Memory B cell (primary cell): ENCODE measurements at regions not wholly inside any gene's neighbourhood (a gene's known extent, or its start where the extent isn't known, plus 50 kb on each side); places are given as distances from the start of the nearest gene placed in this dataset.

Experiments
- ATAC-seq: fragments of 150-1000 bp; cut with Tn5 transposase; 2 replicates; pipeline ENCODE4 v1.10.0; 2021; ENCODE audit warnings: low read depth, mild to moderate bottlenecking, moderate library complexity
- DNase-seq, 2 donors: peaks; one replicate each; pipeline ENCODE4 v3.0.0; 2022; ENCODE audit warnings: low spot score in 2 of 2
- H3K27ac Mint-ChIP-seq: one replicate; pipeline ENCODE4 v1.8.0; 2022; ENCODE audit warnings: mild to moderate bottlenecking, moderate library complexity, mixed read lengths
- H3K27me3 Mint-ChIP-seq: one replicate; pipeline ENCODE4 v1.8.0; 2022; ENCODE audit warnings: mixed read lengths
- H3K36me3 Mint-ChIP-seq: one replicate; pipeline ENCODE4 v1.8.0; 2022; ENCODE audit warnings: mild to moderate bottlenecking, mixed read lengths
- H3K4me1 Mint-ChIP-seq: one replicate; pipeline ENCODE4 v1.8.0; 2022; ENCODE audit warnings: mixed read lengths
- H3K4me3 Mint-ChIP-seq: one replicate; pipeline ENCODE4 v1.8.0; 2022; ENCODE audit warnings: mild to moderate bottlenecking, moderate library complexity, mixed read lengths
- H3K9me3 Mint-ChIP-seq: one replicate; pipeline ENCODE4 v1.8.0; 2022; ENCODE audit warnings: mixed read lengths

DNA sequence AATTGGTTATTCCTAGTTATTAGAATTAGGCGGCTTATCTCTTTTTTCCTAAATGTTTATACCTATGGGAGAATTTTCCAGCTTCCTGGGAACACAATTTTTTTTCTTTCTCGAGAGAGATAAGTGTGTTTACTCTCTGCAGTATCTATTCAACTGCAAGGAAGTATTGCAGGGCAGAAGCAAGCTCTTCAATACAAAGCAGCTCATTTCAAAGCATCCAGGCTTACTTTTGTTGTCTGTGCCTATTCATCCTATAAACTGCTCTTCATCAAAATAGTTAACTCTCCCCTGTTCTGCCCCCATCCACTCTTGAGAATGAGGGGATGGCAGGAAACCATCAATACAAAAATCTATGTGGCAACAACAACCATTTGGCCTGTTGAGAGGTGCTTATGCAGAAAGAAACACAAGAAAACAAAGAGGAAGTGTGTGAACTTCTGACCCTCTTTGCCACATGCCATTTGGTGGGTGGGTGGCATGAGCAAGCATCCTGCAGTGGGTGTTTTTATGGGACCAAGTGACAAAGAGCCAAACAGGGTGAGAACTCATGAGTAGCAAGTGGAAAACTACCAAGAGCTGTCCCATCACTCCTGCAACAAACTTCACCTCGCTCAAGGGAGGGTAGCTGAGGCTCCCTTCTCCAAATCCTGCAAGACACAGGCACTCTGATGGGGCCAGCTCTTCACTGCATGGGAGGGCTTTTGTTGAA lies 50.6 kb upstream of the MRPS6 start:
- DNase-seq (no peak), ATAC-seq (peak; percentile 31)
- Mint-ChIP-seq H3K27ac (no peak overlapping the region), H3K4me3 (no peak overlapping the region), H3K27me3 (no peaks in the 10 kb centered on the region), H3K36me3 (no peaks in the 10 kb centered on the region), H3K4me1 (peaks cover 34% of the 10 kb centered on the region), H3K9me3 (no peaks in the 10 kb centered on the region)

DNA sequence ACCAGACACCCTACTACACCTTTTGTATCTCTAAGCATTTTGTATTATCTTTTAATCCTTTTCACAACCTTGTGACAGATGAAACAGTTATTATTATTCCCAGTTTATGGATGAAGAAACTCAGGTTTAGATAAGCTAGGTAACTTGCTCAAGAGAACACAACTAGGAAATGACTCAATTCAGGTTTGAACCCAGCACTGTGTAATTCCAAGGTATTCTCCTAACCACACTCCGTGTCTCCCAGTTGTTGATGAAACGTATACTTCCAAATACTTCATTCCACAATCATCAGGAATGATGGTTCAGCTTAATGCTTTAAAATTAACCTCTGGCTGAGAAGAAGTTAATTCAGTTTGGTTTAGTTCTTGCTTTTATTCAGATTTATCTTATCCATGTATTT lies 51.7 kb upstream of the MRPS6 start:
- no peak overlapping the region for H3K4me3 Mint-ChIP-seq
- no peak for ATAC-seq
- peaks cover 2% of the 10 kb centered on the region for H3K36me3 Mint-ChIP-seq
- H3K9me3 Mint-ChIP-seq: no peaks in the 10 kb centered on the region
- H3K4me1 Mint-ChIP-seq: peaks cover 43% of the 10 kb centered on the region
- H3K27ac Mint-ChIP-seq: no peak overlapping the region
- no peak for DNase-seq
- no peaks in the 10 kb centered on the region for H3K27me3 Mint-ChIP-seq

DNA sequence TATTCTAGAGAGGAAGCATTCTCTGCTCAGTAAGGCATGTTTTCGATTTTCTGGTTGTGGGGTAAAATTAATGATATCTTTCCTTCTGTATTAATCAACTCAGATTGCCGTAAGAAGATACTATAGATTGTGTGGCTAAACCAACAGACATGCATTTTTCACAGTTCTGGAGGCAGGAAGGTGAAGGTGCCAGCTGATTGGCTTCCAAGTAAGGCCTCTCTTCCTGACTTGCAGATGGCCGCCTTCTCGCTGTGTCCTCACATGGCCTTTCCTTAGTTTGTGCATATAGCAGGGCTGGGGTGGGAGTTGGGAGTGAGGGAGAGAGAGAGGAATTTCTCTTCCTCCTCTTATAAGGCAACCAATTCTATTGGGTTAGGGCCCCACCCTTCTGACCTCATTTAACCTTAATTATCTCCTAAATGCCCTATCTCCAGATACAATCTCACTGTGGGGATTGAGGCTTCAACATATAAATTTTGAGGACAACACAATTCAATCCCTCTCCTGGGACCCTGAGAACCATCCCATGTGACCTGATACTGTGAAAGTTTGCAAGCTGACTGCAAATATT lies 52.3 kb upstream of the MRPS6 start:
- Mint-ChIP-seq H3K9me3 (no peaks in the 10 kb centered on the region), H3K4me1 (peaks cover 43% of the 10 kb centered on the region), H3K36me3 (peaks cover 2% of the 10 kb centered on the region), H3K27me3 (no peaks in the 10 kb centered on the region), H3K4me3 (peak overlapping the region; percentile 11), H3K27ac (peak overlapping the region; percentile 63)
- no peak for ATAC-seq
- DNase-seq: no peak

DNA sequence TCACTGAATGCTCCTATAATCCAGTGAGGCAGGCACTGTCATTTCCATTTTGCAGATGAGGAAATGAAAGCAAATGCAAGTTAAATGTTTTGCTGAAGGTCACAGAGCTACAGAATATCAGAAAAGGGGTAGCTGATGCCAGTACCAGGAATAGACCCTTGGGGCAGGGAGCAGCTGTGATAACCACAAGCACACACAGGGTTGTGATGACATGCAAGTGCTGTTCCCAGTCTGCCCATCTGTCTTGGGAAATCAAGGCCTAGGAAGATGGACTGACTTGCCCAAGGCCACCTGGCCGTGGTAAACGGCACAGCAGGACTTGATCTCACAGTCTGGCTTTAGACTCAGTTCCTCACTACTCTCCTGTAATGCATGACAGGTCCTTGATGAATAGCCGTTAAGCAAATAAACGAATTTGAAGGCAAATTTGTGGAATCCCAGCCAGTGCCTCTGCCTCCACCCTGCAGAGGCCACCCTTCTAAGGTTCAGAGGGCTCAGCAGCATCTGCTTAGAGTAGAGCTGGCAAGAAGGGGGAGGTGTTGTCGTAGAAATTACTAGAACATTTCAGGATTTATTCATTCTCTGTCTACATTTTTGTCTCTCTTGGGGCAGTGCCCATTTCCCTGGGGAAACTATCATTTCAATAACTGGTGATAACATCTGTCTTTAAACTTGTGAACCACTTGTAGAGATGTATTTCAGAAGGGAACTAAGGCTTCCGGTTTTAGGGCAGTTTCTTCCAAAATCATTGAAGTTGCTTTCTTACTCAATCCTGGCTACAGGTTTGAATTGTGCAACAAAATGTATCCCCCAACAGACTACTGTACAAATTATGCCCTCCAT lies 53.2 kb upstream of the MRPS6 start:
- ATAC-seq: peak; percentile 70
- Mint-ChIP-seq H3K36me3 (peaks cover 2% of the 10 kb centered on the region), H3K27me3 (no peaks in the 10 kb centered on the region), H3K4me1 (peaks cover 43% of the 10 kb centered on the region), H3K4me3 (peak overlapping the region; percentile 69), H3K9me3 (peaks cover 2% of the 10 kb centered on the region), H3K27ac (peak overlapping the region; percentile 63)
- DNase-seq: peak; percentile 40 to 47

DNA sequence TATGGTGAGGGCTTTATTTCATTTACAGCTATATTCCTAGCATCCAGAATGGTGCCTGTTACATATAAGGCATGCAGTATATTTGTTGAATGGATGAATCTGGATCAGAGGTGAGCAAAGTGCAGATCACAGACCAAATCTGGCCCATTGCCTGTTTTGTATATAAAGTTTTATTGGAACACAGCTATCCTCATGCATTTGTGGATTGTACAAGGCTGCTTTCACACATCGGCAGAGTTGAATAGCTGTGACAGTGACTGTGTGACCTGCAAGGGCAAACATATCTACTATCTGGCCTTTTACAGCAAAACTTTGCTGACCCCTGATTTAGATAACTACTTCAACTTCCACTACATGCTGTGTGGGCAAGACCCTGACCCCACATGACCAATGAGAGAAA lies 54.0 kb upstream of the MRPS6 start:
- H3K4me1 Mint-ChIP-seq: peaks cover 43% of the 10 kb centered on the region
- peak overlapping the region; percentile 63 for H3K27ac Mint-ChIP-seq
- H3K4me3 Mint-ChIP-seq: peak overlapping the region; percentile 58
- ATAC-seq: no peak
- H3K9me3 Mint-ChIP-seq: peaks cover 7% of the 10 kb centered on the region
- peaks cover 7% of the 10 kb centered on the region for H3K36me3 Mint-ChIP-seq
- DNase-seq: no peak
- H3K27me3 Mint-ChIP-seq: no peaks in the 10 kb centered on the region

- Mint-ChIP-seq H3K9me3 (peaks cover 7% of the 10 kb centered on the region), H3K27ac (peak overlapping the region; percentile 63), H3K36me3 (peaks cover 10% of the 10 kb centered on the region), H3K4me3 (peak overlapping the region; percentile 58), H3K27me3 (no peaks in the 10 kb centered on the region), H3K4me1 (peaks cover 43% of the 10 kb centered on the region)
- DNase-seq (no peak), ATAC-seq (peak; percentile 18)
Observed at GRCh38 chr21:34018910-34019309, 54.5 kb upstream of the MRPS6 start.

- DNase-seq (no peak), ATAC-seq (no peak)
- Mint-ChIP-seq H3K27ac (peak overlapping the region; percentile 63), H3K4me3 (peak overlapping the region; percentile 69), H3K4me1 (peaks cover 43% of the 10 kb centered on the region), H3K9me3 (peaks cover 7% of the 10 kb centered on the region), H3K36me3 (peaks cover 11% of the 10 kb centered on the region), H3K27me3 (no peaks in the 10 kb centered on the region)
Observed at GRCh38 chr21:34018185-34018584, 55.2 kb upstream of the MRPS6 start.

DNA sequence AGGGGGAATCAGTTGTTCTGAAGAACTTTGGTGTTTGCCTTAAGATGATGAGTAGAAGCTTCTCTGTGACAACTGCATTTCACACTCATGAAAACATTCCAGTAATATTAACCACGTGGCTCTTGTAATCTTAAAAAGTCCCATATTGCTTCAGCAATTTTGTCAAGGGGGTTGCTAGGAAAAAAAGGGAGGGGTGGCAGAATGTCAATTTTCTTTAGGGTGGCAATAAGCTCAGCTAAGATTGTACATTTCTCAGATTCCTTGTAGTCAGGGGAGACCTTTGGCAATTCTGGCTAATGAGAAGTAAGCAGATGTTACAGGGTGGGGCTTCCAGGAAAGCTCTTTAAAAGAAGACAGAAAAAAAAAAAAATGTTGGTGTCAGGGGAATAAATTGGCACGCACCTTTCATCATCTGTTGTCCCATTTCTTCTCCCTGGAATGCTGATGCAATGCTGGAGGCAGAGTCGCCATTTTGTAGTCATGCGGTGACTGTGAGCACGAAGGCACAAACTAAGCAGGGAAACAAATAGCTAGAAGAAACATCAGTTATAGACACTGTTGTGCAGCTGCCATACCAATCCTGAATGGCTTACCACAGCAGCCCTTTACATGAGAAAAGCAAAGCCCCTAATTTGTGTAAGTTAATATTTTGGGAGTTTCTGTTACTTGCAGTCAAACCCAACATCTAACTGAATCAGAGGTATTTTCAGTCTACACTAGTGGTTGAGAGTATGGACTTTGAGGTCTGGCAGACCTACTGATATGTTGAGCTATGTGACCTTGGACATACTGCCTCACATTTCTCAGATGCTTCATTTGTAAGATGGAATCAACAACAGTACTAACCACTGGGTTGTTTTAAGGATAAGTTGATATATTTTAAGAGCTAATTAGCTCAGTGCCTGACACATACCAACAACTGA lies 56.1 kb upstream of the MRPS6 start:
- ATAC-seq (no peak), DNase-seq (no peak)
- H3K27me3 Mint-ChIP-seq: no peaks in the 10 kb centered on the region
- H3K4me3 Mint-ChIP-seq: peak overlapping the region; percentile 69
- peaks cover 42% of the 10 kb centered on the region for H3K4me1 Mint-ChIP-seq
- peaks cover 7% of the 10 kb centered on the region for H3K9me3 Mint-ChIP-seq
- H3K36me3 Mint-ChIP-seq: peaks cover 11% of the 10 kb centered on the region
- H3K27ac Mint-ChIP-seq: peak overlapping the region; percentile 63

GRCh38 chr21:34012640-34013039 lies 60.7 kb upstream of the MRPS6 start:
- ATAC-seq (no peak), DNase-seq (no peak)
- peaks cover 18% of the 10 kb centered on the region for H3K36me3 Mint-ChIP-seq
- no peak overlapping the region for H3K4me3 Mint-ChIP-seq
- H3K27ac Mint-ChIP-seq: no peak overlapping the region
- H3K27me3 Mint-ChIP-seq: no peaks in the 10 kb centered on the region
- peaks cover 9% of the 10 kb centered on the region for H3K9me3 Mint-ChIP-seq
- H3K4me1 Mint-ChIP-seq: peaks cover 7% of the 10 kb centered on the region

GRCh38 chr21:34011660-34012059 lies 61.7 kb upstream of the MRPS6 start:
- DNase-seq (no peak), ATAC-seq (no peak)
- Mint-ChIP-seq H3K4me1 (no peaks in the 10 kb centered on the region), H3K36me3 (peaks cover 16% of the 10 kb centered on the region), H3K27me3 (no peaks in the 10 kb centered on the region), H3K4me3 (no peak overlapping the region), H3K27ac (no peak overlapping the region), H3K9me3 (peaks cover 9% of the 10 kb centered on the region)

- no peaks in the 10 kb centered on the region for H3K27me3 Mint-ChIP-seq
- no peak for DNase-seq
- no peak overlapping the region for H3K27ac Mint-ChIP-seq
Observed at GRCh38 chr21:34009193-34009592, 64.2 kb upstream of the MRPS6 start.

DNA sequence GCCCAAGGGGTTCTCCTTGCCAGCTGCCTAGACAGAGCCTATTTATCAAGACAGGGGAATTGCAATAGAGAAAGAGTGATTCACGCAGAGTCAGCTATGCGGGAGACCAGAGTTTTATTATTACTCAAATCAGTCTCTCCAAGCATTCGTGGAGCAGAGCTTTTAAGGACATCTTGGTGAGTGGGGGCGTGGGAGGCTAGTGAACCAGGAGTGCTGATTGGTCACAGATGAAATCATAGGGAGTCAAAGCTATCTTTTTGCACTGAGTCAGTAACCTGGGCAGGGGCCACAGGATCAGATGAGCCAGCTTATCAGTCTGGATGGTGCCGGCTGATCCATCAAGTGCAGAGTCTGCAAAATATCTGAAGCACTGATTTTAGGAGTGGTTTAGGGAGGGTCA lies 64.8 kb upstream of the MRPS6 start:
- DNase-seq: no peak
- Mint-ChIP-seq H3K27me3 (no peaks in the 10 kb centered on the region), H3K9me3 (peaks cover 5% of the 10 kb centered on the region), H3K36me3 (peaks cover 10% of the 10 kb centered on the region), H3K4me1 (no peaks in the 10 kb centered on the region), H3K27ac (no peak overlapping the region), H3K4me3 (no peak overlapping the region)
- no peak for ATAC-seq

More at GRCh38 chr21:34009193-34009592, 64.2 kb upstream of the MRPS6 start:
- ATAC-seq: no peak
- Mint-ChIP-seq H3K4me1 (no peaks in the 10 kb centered on the region), H3K9me3 (peaks cover 2% of the 10 kb centered on the region), H3K36me3 (peaks cover 11% of the 10 kb centered on the region), H3K4me3 (no peak overlapping the region)

GRCh38 chr21:34006611-34007168 lies 66.7 kb upstream of the MRPS6 start:
- no peak for ATAC-seq
- DNase-seq: no peak
- no peaks in the 10 kb centered on the region for H3K4me1 Mint-ChIP-seq
- H3K27ac Mint-ChIP-seq: no peak overlapping the region
- peaks cover 8% of the 10 kb centered on the region for H3K9me3 Mint-ChIP-seq
- no peaks in the 10 kb centered on the region for H3K27me3 Mint-ChIP-seq
- H3K4me3 Mint-ChIP-seq: no peak overlapping the region
- H3K36me3 Mint-ChIP-seq: peaks cover 5% of the 10 kb centered on the region
